Hepatocyte (in vitro differentiated cells): ENCODE measurements at regions not wholly inside any gene's neighbourhood (a gene's known extent, or its start where the extent isn't known, plus 50 kb on each side); places are given as distances from the start of the nearest gene placed in this dataset.

Experiments
- CTCF ChIP-seq: fragments of 200-600 bp; sonication (generic); IDR thresholded peaks from 2 replicates; pipeline ENCODE4 v1.5.1; 2016; ENCODE audit warnings: antibody characterized with exemption, mild to moderate bottlenecking; ENCODE audit not compliant: poor library complexity
- EZH2 ChIP-seq: fragments of 200-600 bp; sonication (generic); IDR thresholded peaks from 2 replicates; pipeline ENCODE4 v1.6.1; 2016; ENCODE audit warnings: antibody characterized with exemption, mild to moderate bottlenecking, borderline replicate concordance
- EZH2phosphoT487 ChIP-seq: fragments of 200-600 bp; sonication (generic); IDR thresholded peaks from one replicate; pipeline ENCODE4 v1.6.1; 2018; ENCODE audit warnings: antibody characterized with exemption, mild to moderate bottlenecking, low read depth, moderate library complexity; ENCODE audit not compliant: unreplicated experiment, severe bottlenecking

DNA sequence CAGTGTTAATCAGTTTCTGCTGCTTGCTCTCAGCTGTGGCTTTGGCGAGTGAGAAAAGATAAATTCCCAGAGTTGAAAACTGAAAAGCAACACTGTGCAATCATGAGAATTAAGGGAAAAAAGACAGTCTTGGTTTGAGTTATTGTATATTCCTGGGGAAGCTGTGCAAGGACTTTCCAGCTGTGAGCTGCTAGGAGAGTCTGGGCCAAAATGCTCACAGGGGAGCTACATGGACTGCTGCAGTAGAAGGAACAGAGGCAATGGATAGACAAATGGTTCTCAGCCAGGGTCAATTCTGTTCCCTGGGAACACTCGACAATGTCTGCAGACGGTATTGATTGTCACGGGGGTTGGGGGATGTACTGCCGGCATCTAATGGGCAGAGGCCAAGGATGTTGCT is 102.0 kb upstream of the ADAMTS18 start:
- TF ChIP-seq CTCF (no peak), EZH2 (no peak), EZH2phosphoT487 (no peak)
